Activated CD4-positive, alpha-beta T cell treated with anti-CD3 and anti-CD28 coated beads for 24 hours (primary cell): ENCODE measurements at regions not wholly inside any gene's neighbourhood (a gene's known extent, or its start where the extent isn't known, plus 50 kb on each side); places are given as distances from the start of the nearest gene placed in this dataset.

Experiments used
- DNase-seq, 2 donors: peaks; one replicate each; pipeline ENCODE4 v3.0.0-alpha.2; 2020; ENCODE audit warnings: low read depth in 2 of 2

- DNase-seq, result no peak
Observed at GRCh38 chr2:16333681-16334080, 332.0 kb downstream of the CYRIA start.

GRCh38 chr2:16332681-16333557, 332.7 kb downstream of the CYRIA start:
- DNase-seq, result no peak

GRCh38 chr2:16331772-16332171, 333.9 kb downstream of the CYRIA start:
- DNase-seq, result no peak

- DNase-seq, result no peak
Observed at GRCh38 chr2:16330982-16331381, 334.7 kb downstream of the CYRIA start.

GRCh38 chr2:16330571-16330970, 335.1 kb downstream of the CYRIA start:
- DNase-seq, result no peak

GRCh38 chr2:16330012-16330411, 335.6 kb downstream of the CYRIA start:
- DNase-seq, result no peak

GRCh38 chr2:16329421-16329820, 336.2 kb downstream of the CYRIA start:
- DNase-seq, result no peak

- DNase-seq, result no peak
Observed at GRCh38 chr2:16328521-16329190, 337.0 kb downstream of the CYRIA start.

GRCh38 chr2:16327326-16327725, 338.3 kb downstream of the CYRIA start:
- DNase-seq, result no peak

- DNase-seq, result no peak
Observed at GRCh38 chr2:16326711-16327300, 338.8 kb downstream of the CYRIA start.

GRCh38 chr2:16325976-16326510, 339.6 kb downstream of the CYRIA start:
- DNase-seq, result no peak

GRCh38 chr2:16325016-16325975, 340.3 kb downstream of the CYRIA start:
- DNase-seq, result no peak

GRCh38 chr2:16324544-16324937, 341.1 kb downstream of the CYRIA start:
- no peak for DNase-seq

- DNase-seq, result no peak
Observed at GRCh38 chr2:16323551-16324543, 341.8 kb downstream of the CYRIA start.

GRCh38 chr2:16323126-16323520, 342.5 kb downstream of the CYRIA start:
- DNase-seq, result no peak

- DNase-seq, result no peak
Observed at GRCh38 chr2:16322308-16323125, 343.1 kb downstream of the CYRIA start.

GRCh38 chr2:16321872-16322271, 343.8 kb downstream of the CYRIA start:
- no peak for DNase-seq

- no peak for DNase-seq
Observed at GRCh38 chr2:16321256-16321655, 344.4 kb downstream of the CYRIA start.

GRCh38 chr2:16320716-16321115, 344.9 kb downstream of the CYRIA start:
- no peak for DNase-seq
